H9 (cell line): ENCODE measurements at regions not wholly inside any gene's neighbourhood (a gene's known extent, or its start where the extent isn't known, plus 50 kb on each side); places are given as distances from the start of the nearest gene placed in this dataset.

ENCODE experiments used
- DNase-seq: peaks from one replicate; pipeline ENCODE4 v3.0.0-alpha.2; 2017
- H2AFZ ChIP-seq: one replicate; pipeline ENCODE4 v1.6.1; 2013; ENCODE audit warnings: mild to moderate bottlenecking, low read length, control low read depth, moderate library complexity
- H2AK5ac ChIP-seq: 2 replicates; pipeline ENCODE4 v1.6.1; 2013; ENCODE audit warnings: low read length, control low read depth, mixed read lengths; ENCODE audit not compliant: insufficient read length
- H2BK120ac ChIP-seq: one replicate; pipeline ENCODE4 v1.6.1; 2013; ENCODE audit warnings: low read depth, mild to moderate bottlenecking, low read length, control low read depth, inconsistent platforms; ENCODE audit not compliant: poor library complexity, severe bottlenecking
- H2BK12ac ChIP-seq: 2 replicates; pipeline ENCODE4 v1.6.1; 2013; ENCODE audit warnings: low read length, control low read depth, mixed read lengths, low read depth; ENCODE audit not compliant: insufficient read length
- H2BK15ac ChIP-seq: 2 replicates; pipeline ENCODE4 v1.6.1; 2013; ENCODE audit warnings: low read depth, low read length, control low read depth
- H2BK20ac ChIP-seq: one replicate; pipeline ENCODE4 v1.6.1; 2013; ENCODE audit warnings: low read depth, mild to moderate bottlenecking, low read length, control low read depth, inconsistent platforms; ENCODE audit not compliant: poor library complexity, severe bottlenecking
- H2BK5ac ChIP-seq: 2 replicates; pipeline ENCODE4 v1.6.1; 2013; ENCODE audit warnings: low read length, control low read depth, mixed read lengths; ENCODE audit not compliant: insufficient read length
- H3K14ac ChIP-seq: 2 replicates; pipeline ENCODE4 v1.6.1; 2013; ENCODE audit warnings: low read length, control low read depth; ENCODE audit not compliant: insufficient read depth
- H3K18ac ChIP-seq: 2 replicates; pipeline ENCODE4 v1.6.1; 2013; ENCODE audit warnings: low read depth, mild to moderate bottlenecking, mixed read lengths, low read length, control low read depth; ENCODE audit not compliant: insufficient read length
- H3K23ac ChIP-seq: 2 replicates; pipeline ENCODE4 v1.6.1; 2013; ENCODE audit warnings: low read length, control low read depth, mixed read lengths, low read depth; ENCODE audit not compliant: insufficient read length
- H3K23me2 ChIP-seq: 2 replicates; pipeline ENCODE4 v1.6.1; 2013; ENCODE audit warnings: low read depth, mild to moderate bottlenecking, mixed read lengths, low read length, control low read depth; ENCODE audit not compliant: insufficient read length, poor library complexity, severe bottlenecking
- H3K27ac ChIP-seq: 2 replicates; pipeline ENCODE4 v1.5.1; 2013; ENCODE audit warnings: low read length, control low read depth, mixed read lengths, low read depth; ENCODE audit not compliant: insufficient read length
- H3K27me3 ChIP-seq: 2 replicates; pipeline ENCODE4 v1.6.1; 2013; ENCODE audit warnings: low read length, control low read depth, inconsistent platforms; ENCODE audit not compliant: insufficient read depth
- H3K4ac ChIP-seq: 2 replicates; pipeline ENCODE4 v1.6.1; 2013; ENCODE audit warnings: low read depth, mild to moderate bottlenecking, control low read depth, inconsistent platforms, low read length, moderate library complexity
- H3K4me1 ChIP-seq: 2 replicates; pipeline ENCODE4 v1.6.1; 2013; ENCODE audit warnings: low read length, control low read depth, inconsistent platforms; ENCODE audit not compliant: insufficient read depth
- H3K4me2 ChIP-seq: 2 replicates; pipeline ENCODE4 v1.6.1; 2013; ENCODE audit warnings: low read length, control low read depth, mixed read lengths; ENCODE audit not compliant: insufficient read length, insufficient read depth
- H3K56ac ChIP-seq: 2 replicates; pipeline ENCODE4 v1.6.1; 2013; ENCODE audit warnings: low read depth, mild to moderate bottlenecking, mixed read lengths, low read length, control low read depth; ENCODE audit not compliant: insufficient read length
- H3K79me1 ChIP-seq: 2 replicates; pipeline ENCODE4 v1.6.1; 2013; ENCODE audit warnings: low read depth, mild to moderate bottlenecking, moderate library complexity, low read length, control low read depth, inconsistent platforms; ENCODE audit not compliant: insufficient read depth, poor library complexity, severe bottlenecking
- H3K79me2 ChIP-seq: 2 replicates; pipeline ENCODE4 v1.6.1; 2013; ENCODE audit warnings: low read length, control low read depth, inconsistent platforms; ENCODE audit not compliant: insufficient read depth
- H3K9ac ChIP-seq: 2 replicates; pipeline ENCODE4 v1.6.1; 2013; ENCODE audit warnings: low read length, control low read depth, mixed read lengths; ENCODE audit not compliant: insufficient read length; ENCODE audit errors: extremely low read depth
- H3K9me3 ChIP-seq: one replicate; pipeline ENCODE4 v1.6.1; 2013; ENCODE audit warnings: low read depth, low read length, inconsistent platforms; ENCODE audit not compliant: control insufficient read depth
- H3T11ph ChIP-seq: one replicate; pipeline ENCODE4 v1.6.1; 2013; ENCODE audit warnings: mild to moderate bottlenecking, low read length, control low read depth, inconsistent platforms
- H4K20me1 ChIP-seq: one replicate; pipeline ENCODE4 v1.6.1; 2013; ENCODE audit not compliant: control insufficient read depth, insufficient read length, insufficient read depth
- H4K5ac ChIP-seq: 2 replicates; pipeline ENCODE4 v1.6.1; 2013; ENCODE audit warnings: low read depth, mild to moderate bottlenecking, mixed read lengths, low read length, control low read depth; ENCODE audit not compliant: insufficient read length
- H4K8ac ChIP-seq: replicated peaks from 2 replicates; pipeline ENCODE4 v1.6.1; 2013; ENCODE audit warnings: low read length, control low read depth, mixed read lengths, low read depth; ENCODE audit not compliant: insufficient read length
- H4K91ac ChIP-seq: 2 replicates; pipeline ENCODE4 v1.6.1; 2013; ENCODE audit warnings: low read depth, mild to moderate bottlenecking, moderate library complexity, mixed read lengths, low read length, control low read depth; ENCODE audit not compliant: insufficient read length
- H3K27ac Mint-ChIP-seq, 3 experiments: 2 replicates in 2 of 3; 3 replicates in 1 of 3; pipeline ENCODE4 v1.8.0; 2020 to 2021; ENCODE audit warnings: mixed read lengths in 3 of 3, mild to moderate bottlenecking in 1 of 3, moderate library complexity in 1 of 3
- H3K27me3 Mint-ChIP-seq: 2 replicates; pipeline ENCODE4 v1.8.0; 2021; ENCODE audit warnings: low read depth, mild to moderate bottlenecking, moderate library complexity, mixed read lengths
- H3K36me3 Mint-ChIP-seq, 3 experiments: 2 replicates in 2 of 3; 3 replicates in 1 of 3; pipeline ENCODE4 v1.8.0; 2020 to 2021; ENCODE audit warnings: low read depth in 3 of 3, mixed read lengths in 3 of 3; ENCODE audit not compliant: insufficient read depth in 1 of 3
- H3K4me1 Mint-ChIP-seq, 2 experiments: 2 replicates each; pipeline ENCODE4 v1.8.0; 2020; ENCODE audit warnings: mixed read lengths in 2 of 2
- H3K4me3 Mint-ChIP-seq, 2 experiments: 2 replicates in 1 of 2; 3 replicates in 1 of 2; pipeline ENCODE4 v1.8.0; 2020 to 2021; ENCODE audit warnings: mild to moderate bottlenecking in 2 of 2, mixed read lengths in 2 of 2, moderate library complexity in 1 of 2
- H3K9me3 Mint-ChIP-seq, 2 experiments: 2 replicates in 1 of 2; 3 replicates in 1 of 2; pipeline ENCODE4 v1.8.0; 2020; ENCODE audit warnings: mild to moderate bottlenecking in 2 of 2, mixed read lengths in 2 of 2, moderate library complexity in 1 of 2
- WGBS: extraction: QIAGEN DNeasy Blood & Tissue Kit; methylation state at CpG from one replicate; pipeline ENCODE4 v1.1.7; 2013; ENCODE audit warnings: missing lambda C conversion rate, low lambda C conversion rate, mixed read lengths; ENCODE audit not compliant: insufficient read length; ENCODE audit errors: extremely low coverage; 5-methylcytosine and 5-hydroxymethylcytosine counted together
- TF ChIP-seq, protein P1 (sequence below): fragments of 200-600 bp; sonication (generic); conservative IDR thresholded peaks from 3 replicates; pipeline ENCODE4 v1.8.0; 2021; ENCODE audit warnings: antibody characterized with exemption, mild to moderate bottlenecking

DNA sequence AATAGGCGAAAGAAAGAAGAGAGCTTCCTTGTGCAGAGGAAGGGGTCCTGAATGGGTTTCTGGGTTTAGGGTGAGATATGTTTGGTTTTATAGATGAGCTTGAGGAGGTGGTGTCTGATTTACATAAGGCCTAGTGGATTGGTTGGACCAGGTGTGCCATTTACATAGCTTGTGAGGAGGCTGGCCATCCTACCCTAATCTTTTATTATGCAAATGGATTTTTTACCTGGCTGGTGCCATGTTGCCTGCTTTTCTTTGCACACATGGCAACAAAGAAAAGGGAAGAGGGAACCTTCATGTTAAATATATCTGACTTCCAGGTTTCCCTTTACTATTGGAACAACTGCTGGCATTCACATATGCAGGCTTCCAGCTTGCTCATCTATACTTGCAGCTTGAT lies 585.3 kb downstream of the PTPRU start:
- WGBS = no CpG with 5 or more reads among the region's 1 CpG
- H2BK20ac ChIP-seq = no peak overlapping the region
- H4K91ac ChIP-seq = no peak overlapping the region
- no peak overlapping the region for H2BK15ac ChIP-seq
- peaks cover 3% of the 10 kb centered on the region; the same call in 1 of the 2 replicates for H3K4me1 ChIP-seq
- H3K23me2 ChIP-seq = no peaks in the 10 kb centered on the region
- no peak overlapping the region for H3K27ac Mint-ChIP-seq
- H3K27me3 ChIP-seq = no peaks in the 10 kb centered on the region
- peaks cover 11 to 16% of the 10 kb centered on the region in 2 experiments for H3K4me1 Mint-ChIP-seq
- H3K79me2 ChIP-seq = no peaks in the 10 kb centered on the region
- no peaks in the 10 kb centered on the region for H3K79me1 ChIP-seq
- no peak overlapping the region for H2BK5ac ChIP-seq
- H3K23ac ChIP-seq = no peak overlapping the region
- peak overlapping the region; percentile 67 for H2AFZ ChIP-seq
- H3K36me3 Mint-ChIP-seq = no peaks in the 10 kb centered on the region; a peak in 1 of 7 replicates
- DNase-seq = no peak
- no peak overlapping the region for H3K9ac ChIP-seq
- H2BK12ac ChIP-seq = no peak overlapping the region
- TF ChIP-seq, protein P1, sequence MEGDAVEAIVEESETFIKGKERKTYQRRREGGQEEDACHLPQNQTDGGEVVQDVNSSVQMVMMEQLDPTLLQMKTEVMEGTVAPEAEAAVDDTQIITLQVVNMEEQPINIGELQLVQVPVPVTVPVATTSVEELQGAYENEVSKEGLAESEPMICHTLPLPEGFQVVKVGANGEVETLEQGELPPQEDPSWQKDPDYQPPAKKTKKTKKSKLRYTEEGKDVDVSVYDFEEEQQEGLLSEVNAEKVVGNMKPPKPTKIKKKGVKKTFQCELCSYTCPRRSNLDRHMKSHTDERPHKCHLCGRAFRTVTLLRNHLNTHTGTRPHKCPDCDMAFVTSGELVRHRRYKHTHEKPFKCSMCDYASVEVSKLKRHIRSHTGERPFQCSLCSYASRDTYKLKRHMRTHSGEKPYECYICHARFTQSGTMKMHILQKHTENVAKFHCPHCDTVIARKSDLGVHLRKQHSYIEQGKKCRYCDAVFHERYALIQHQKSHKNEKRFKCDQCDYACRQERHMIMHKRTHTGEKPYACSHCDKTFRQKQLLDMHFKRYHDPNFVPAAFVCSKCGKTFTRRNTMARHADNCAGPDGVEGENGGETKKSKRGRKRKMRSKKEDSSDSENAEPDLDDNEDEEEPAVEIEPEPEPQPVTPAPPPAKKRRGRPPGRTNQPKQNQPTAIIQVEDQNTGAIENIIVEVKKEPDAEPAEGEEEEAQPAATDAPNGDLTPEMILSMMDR = no peak
- no peak overlapping the region for H3K4me2 ChIP-seq
- no peak overlapping the region for H2BK120ac ChIP-seq
- no peak overlapping the region for H3K27ac ChIP-seq
- no peaks in the 10 kb centered on the region for H3K9me3 ChIP-seq
- H3K18ac ChIP-seq = no peak overlapping the region
- H3K14ac ChIP-seq = no peak overlapping the region
- no peak overlapping the region for H2AK5ac ChIP-seq
- H3K4me3 Mint-ChIP-seq = no peak overlapping the region
- H3K4ac ChIP-seq = no peak overlapping the region; the same call in 1 of the 2 replicates
- H4K8ac ChIP-seq = no peak overlapping the region
- no peak overlapping the region for H3K56ac ChIP-seq
- no peak overlapping the region for H3T11ph ChIP-seq
- H4K20me1 ChIP-seq = no peaks in the 10 kb centered on the region
- H3K9me3 Mint-ChIP-seq = peaks cover 3 to 4% of the 10 kb centered on the region in 2 experiments; a peak in 3 of 5 replicates
- no peak overlapping the region for H4K5ac ChIP-seq
- no peaks in the 10 kb centered on the region for H3K27me3 Mint-ChIP-seq
